Kidney capillary endothelial cell (primary cell): ENCODE measurements at regions not wholly inside any gene's neighbourhood (a gene's known extent, or its start where the extent isn't known, plus 50 kb on each side); places are given as distances from the start of the nearest gene placed in this dataset.
"Not testable (repeated sequence)": the region's sequence is repeated elsewhere in the genome, so short reads cannot be mapped to it uniquely, and the experiment has no call there.

Experiments
- DNase-seq: peaks from one replicate; pipeline ENCODE4 v3.0.0-alpha.2; 2018; ENCODE audit warnings: low spot score

- DNase-seq = no peak
These were observed 159.0 kb upstream of the PZP start for GRCh38 chr12:9367201-9367600.

GRCh38 chr12:9365296-9365695 lies 157.1 kb upstream of the PZP start:
- DNase-seq = no peak

- DNase-seq = no peak
These were observed 156.3 kb upstream of the PZP start for GRCh38 chr12:9364224-9365176.

GRCh38 chr12:9363145-9363544 lies 154.9 kb upstream of the PZP start:
- DNase-seq = no peak

- no peak for DNase-seq
These were observed 153.7 kb upstream of the PZP start for GRCh38 chr12:9361879-9362326.

GRCh38 chr12:9354009-9354754 lies 146.0 kb upstream of the PZP start:
- not testable (repeated sequence) for DNase-seq

- DNase-seq = no peak
These were observed 142.9 kb upstream of the PZP start for GRCh38 chr12:9351136-9351535.

GRCh38 chr12:9349888-9350885 lies 142.0 kb upstream of the PZP start:
- DNase-seq = no peak

GRCh38 chr12:9348906-9349518 lies 140.8 kb upstream of the PZP start:
- DNase-seq = no peak

GRCh38 chr12:9347328-9348127 lies 139.3 kb upstream of the PZP start:
- no peak for DNase-seq

GRCh38 chr12:9346866-9347327 lies 138.7 kb upstream of the PZP start:
- DNase-seq = no peak

GRCh38 chr12:9345171-9345570 lies 137.0 kb upstream of the PZP start:
- no peak for DNase-seq

- no peak for DNase-seq
These were observed 136.3 kb upstream of the PZP start for GRCh38 chr12:9344541-9344940.

- no peak for DNase-seq
These were observed 135.5 kb upstream of the PZP start for GRCh38 chr12:9343731-9344130.

- no peak for DNase-seq
These were observed 134.6 kb upstream of the PZP start for GRCh38 chr12:9342614-9343353.

- DNase-seq = no peak
These were observed 133.0 kb upstream of the PZP start for GRCh38 chr12:9341260-9341585.

- peak; percentile 16 for DNase-seq
These were observed 132.4 kb upstream of the PZP start for GRCh38 chr12:9340422-9341259.

GRCh38 chr12:9337656-9338055 lies 129.5 kb upstream of the PZP start:
- no peak for DNase-seq
